ENCODE measurements at regions not wholly inside any gene's neighbourhood (a gene's known extent, or its start where the extent isn't known, plus 50 kb on each side); places are given as distances from the start of the nearest gene placed in this dataset.
A peak's percentile ranks its signal among the peaks of the same experiment; 100 is the strongest.

- H3K9me3 ChIP-seq (ENCODE audit: control insufficient read depth, low read length): no peaks in the 10 kb centered on the region
These were observed 85.4 kb upstream of the THBS2 start for GRCh38 chr6:169339025-169339424.

GRCh38 chr6:169337886-169338445, 84.3 kb upstream of the THBS2 start:
- Histone ChIP-seq H3K36me3 (ENCODE audit: control insufficient read depth, insufficient read depth, low read length) (no peaks in the 10 kb centered on the region), H3K9me3 (ENCODE audit: control insufficient read depth, low read length) (no peaks in the 10 kb centered on the region), H3K4me3 (ENCODE audit: extremely low read depth, insufficient read depth, low read length, poor library complexity, severe bottlenecking) (no peak overlapping the region), H3K27ac (ENCODE audit: low read depth, low read length, severe bottlenecking) (no peak overlapping the region), H3K4me1 (ENCODE audit: control insufficient read depth, insufficient read depth, low read length, poor library complexity, severe bottlenecking) (no peaks in the 10 kb centered on the region)
- 90 to 99% methylated on average over 8 to 11 of the region's 11 CpGs for WGBS, 2 experiments (ENCODE audit: insufficient coverage in 2 of 2)

More at GRCh38 chr6:169339025-169339424, 85.4 kb upstream of the THBS2 start:
- WGBS, 2 experiments (ENCODE audit: insufficient coverage in 2 of 2): 89 to 94% methylated on average over 9 of the region's 9 CpGs
- Histone ChIP-seq H3K36me3 (ENCODE audit: control insufficient read depth, insufficient read depth, low read length) (no peaks in the 10 kb centered on the region), H3K27ac (ENCODE audit: low read depth, low read length, severe bottlenecking) (no peak overlapping the region), H3K4me1 (ENCODE audit: control insufficient read depth, insufficient read depth, low read length, poor library complexity, severe bottlenecking) (no peaks in the 10 kb centered on the region), H3K4me3 (ENCODE audit: extremely low read depth, insufficient read depth, low read length, poor library complexity, severe bottlenecking) (no peak overlapping the region)

DNA sequence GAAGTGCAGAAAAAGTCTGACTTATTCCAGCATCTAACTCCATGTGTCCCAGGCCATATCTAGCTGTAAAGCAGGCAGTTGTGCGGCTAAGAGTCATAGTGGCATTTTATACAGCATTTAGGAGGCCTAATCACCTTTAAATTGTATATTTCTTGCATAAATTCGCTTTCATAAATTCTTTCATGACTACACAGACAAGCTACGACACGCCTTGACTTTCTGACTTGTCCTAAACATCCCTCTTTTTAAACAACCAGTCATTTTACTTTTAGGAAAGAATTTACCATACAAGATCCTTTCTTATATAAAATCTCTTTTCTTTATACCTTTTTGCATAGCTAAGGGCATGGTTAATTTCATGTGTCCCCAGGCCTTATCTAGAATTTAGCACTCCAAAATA, 81.7 kb upstream of the THBS2 start:
- Histone ChIP-seq H3K4me3 (ENCODE audit: extremely low read depth, insufficient read depth, low read length, poor library complexity, severe bottlenecking) (no peak overlapping the region), H3K36me3 (ENCODE audit: control insufficient read depth, insufficient read depth, low read length) (no peaks in the 10 kb centered on the region), H3K27ac (ENCODE audit: low read depth, low read length, severe bottlenecking) (no peak overlapping the region), H3K9me3 (ENCODE audit: control insufficient read depth, low read length) (no peaks in the 10 kb centered on the region), H3K4me1 (ENCODE audit: control insufficient read depth, insufficient read depth, low read length, poor library complexity, severe bottlenecking) (no peaks in the 10 kb centered on the region)
- 93 to 97% methylated on average over 3 to 4 of the region's 4 CpGs for WGBS, 2 experiments (ENCODE audit: insufficient coverage in 2 of 2)

- WGBS, 2 experiments (ENCODE audit: insufficient coverage in 2 of 2): 84 to 91% methylated on average over 6 to 7 of the region's 10 CpGs
These were observed 78.6 kb upstream of the THBS2 start for GRCh38 chr6:169332250-169332649.

GRCh38 chr6:169328112-169328801, 74.6 kb upstream of the THBS2 start:
- WGBS, 2 experiments (ENCODE audit: insufficient coverage in 2 of 2): 72 to 85% methylated on average over 4 of the region's 5 CpGs
- no peak overlapping the region for H3K27ac ChIP-seq (ENCODE audit: low read depth, low read length, severe bottlenecking)
- H3K4me3 ChIP-seq (ENCODE audit: extremely low read depth, insufficient read depth, low read length, poor library complexity, severe bottlenecking): no peak overlapping the region
- no peaks in the 10 kb centered on the region for H3K36me3 ChIP-seq (ENCODE audit: control insufficient read depth, insufficient read depth, low read length)
- H3K9me3 ChIP-seq (ENCODE audit: control insufficient read depth, low read length): no peaks in the 10 kb centered on the region
- H3K4me1 ChIP-seq (ENCODE audit: control insufficient read depth, insufficient read depth, low read length, poor library complexity, severe bottlenecking): peaks cover 11% of the 10 kb centered on the region

More at GRCh38 chr6:169332250-169332649, 78.6 kb upstream of the THBS2 start:
- Histone ChIP-seq H3K27ac (ENCODE audit: low read depth, low read length, severe bottlenecking) (no peak overlapping the region), H3K36me3 (ENCODE audit: control insufficient read depth, insufficient read depth, low read length) (no peaks in the 10 kb centered on the region), H3K4me3 (ENCODE audit: extremely low read depth, insufficient read depth, low read length, poor library complexity, severe bottlenecking) (no peak overlapping the region), H3K9me3 (ENCODE audit: control insufficient read depth, low read length) (no peaks in the 10 kb centered on the region), H3K4me1 (ENCODE audit: control insufficient read depth, insufficient read depth, low read length, poor library complexity, severe bottlenecking) (no peaks in the 10 kb centered on the region)

GRCh38 chr6:169326067-169326799, 72.6 kb upstream of the THBS2 start:
- 84 to 88% methylated on average over 20 of the region's 27 CpGs for WGBS, 2 experiments (ENCODE audit: insufficient coverage in 2 of 2)
- H3K9me3 ChIP-seq (ENCODE audit: control insufficient read depth, low read length): no peaks in the 10 kb centered on the region
- H3K4me1 ChIP-seq (ENCODE audit: control insufficient read depth, insufficient read depth, low read length, poor library complexity, severe bottlenecking): peaks cover 11% of the 10 kb centered on the region
- H3K27ac ChIP-seq (ENCODE audit: low read depth, low read length, severe bottlenecking): peak overlapping the region; percentile 5
- H3K4me3 ChIP-seq (ENCODE audit: extremely low read depth, insufficient read depth, low read length, poor library complexity, severe bottlenecking): no peak overlapping the region
- H3K36me3 ChIP-seq (ENCODE audit: control insufficient read depth, insufficient read depth, low read length): no peaks in the 10 kb centered on the region

- Histone ChIP-seq H3K4me1 (ENCODE audit: control insufficient read depth, insufficient read depth, low read length, poor library complexity, severe bottlenecking) (peaks cover 11% of the 10 kb centered on the region), H3K4me3 (ENCODE audit: extremely low read depth, insufficient read depth, low read length, poor library complexity, severe bottlenecking) (no peak overlapping the region), H3K9me3 (ENCODE audit: control insufficient read depth, low read length) (no peaks in the 10 kb centered on the region), H3K27ac (ENCODE audit: low read depth, low read length, severe bottlenecking) (no peak overlapping the region), H3K36me3 (ENCODE audit: control insufficient read depth, insufficient read depth, low read length) (no peaks in the 10 kb centered on the region)
- WGBS, 2 experiments (ENCODE audit: insufficient coverage in 2 of 2): 86% methylated on average over 9 to 10 of the region's 10 CpGs
These were observed 71.2 kb upstream of the THBS2 start for GRCh38 chr6:169324656-169325459.

GRCh38 chr6:169324086-169324485, 70.4 kb upstream of the THBS2 start:
- Histone ChIP-seq H3K27ac (ENCODE audit: low read depth, low read length, severe bottlenecking) (no peak overlapping the region), H3K9me3 (ENCODE audit: control insufficient read depth, low read length) (no peaks in the 10 kb centered on the region), H3K36me3 (ENCODE audit: control insufficient read depth, insufficient read depth, low read length) (no peaks in the 10 kb centered on the region), H3K4me1 (ENCODE audit: control insufficient read depth, insufficient read depth, low read length, poor library complexity, severe bottlenecking) (peaks cover 11% of the 10 kb centered on the region), H3K4me3 (ENCODE audit: extremely low read depth, insufficient read depth, low read length, poor library complexity, severe bottlenecking) (no peak overlapping the region)
- 89 to 100% methylated on average over 3 of the region's 4 CpGs for WGBS, 2 experiments (ENCODE audit: insufficient coverage in 2 of 2)

DNA sequence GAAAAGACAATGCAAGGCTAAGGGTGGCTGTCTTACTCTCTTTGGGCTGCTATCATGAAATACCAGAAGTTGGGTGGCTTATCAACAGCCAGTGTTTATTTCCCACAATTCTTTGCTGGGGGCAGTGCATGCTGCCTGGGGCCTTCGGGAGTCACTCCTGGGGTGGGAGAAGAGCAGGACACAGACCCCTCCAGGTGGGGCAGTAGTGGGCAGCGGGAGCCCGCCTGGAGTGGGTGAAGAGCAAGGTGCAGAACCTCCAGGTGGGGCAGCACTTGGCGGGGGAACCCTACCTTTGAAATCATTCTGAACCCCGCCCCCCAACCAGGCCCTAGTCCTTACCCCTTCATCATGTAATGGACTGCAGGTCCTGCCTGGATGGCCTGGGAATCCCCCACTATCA, 69.6 kb upstream of the THBS2 start:
- H3K4me1 ChIP-seq (ENCODE audit: control insufficient read depth, insufficient read depth, low read length, poor library complexity, severe bottlenecking): peaks cover 11% of the 10 kb centered on the region
- H3K36me3 ChIP-seq (ENCODE audit: control insufficient read depth, insufficient read depth, low read length): no peaks in the 10 kb centered on the region
- no peak overlapping the region for H3K27ac ChIP-seq (ENCODE audit: low read depth, low read length, severe bottlenecking)
- H3K9me3 ChIP-seq (ENCODE audit: control insufficient read depth, low read length): no peaks in the 10 kb centered on the region
- 99 to 100% methylated on average over 2 to 5 of the region's 5 CpGs for WGBS, 2 experiments (ENCODE audit: insufficient coverage in 2 of 2)
- H3K4me3 ChIP-seq (ENCODE audit: extremely low read depth, insufficient read depth, low read length, poor library complexity, severe bottlenecking): no peak overlapping the region

- 83 to 86% methylated on average over 7 of the region's 7 CpGs for WGBS, 2 experiments (ENCODE audit: insufficient coverage in 2 of 2)
- no peaks in the 10 kb centered on the region for H3K9me3 ChIP-seq (ENCODE audit: control insufficient read depth, low read length)
- peaks cover 5% of the 10 kb centered on the region for H3K4me1 ChIP-seq (ENCODE audit: control insufficient read depth, insufficient read depth, low read length, poor library complexity, severe bottlenecking)
- no peaks in the 10 kb centered on the region for H3K36me3 ChIP-seq (ENCODE audit: control insufficient read depth, insufficient read depth, low read length)
- H3K27ac ChIP-seq (ENCODE audit: low read depth, low read length, severe bottlenecking): no peak overlapping the region
- H3K4me3 ChIP-seq (ENCODE audit: extremely low read depth, insufficient read depth, low read length, poor library complexity, severe bottlenecking): no peak overlapping the region
These were observed 67.9 kb upstream of the THBS2 start for GRCh38 chr6:169321546-169321945.
